ENCODE measurements at regions not wholly inside any gene's neighbourhood (a gene's known extent, or its start where the extent isn't known, plus 50 kb on each side); places are given as distances from the start of the nearest gene placed in this dataset.
"Not testable (repeated sequence)": the region's sequence is repeated elsewhere in the genome, so short reads cannot be mapped to it uniquely, and the experiment has no call there.

DNA sequence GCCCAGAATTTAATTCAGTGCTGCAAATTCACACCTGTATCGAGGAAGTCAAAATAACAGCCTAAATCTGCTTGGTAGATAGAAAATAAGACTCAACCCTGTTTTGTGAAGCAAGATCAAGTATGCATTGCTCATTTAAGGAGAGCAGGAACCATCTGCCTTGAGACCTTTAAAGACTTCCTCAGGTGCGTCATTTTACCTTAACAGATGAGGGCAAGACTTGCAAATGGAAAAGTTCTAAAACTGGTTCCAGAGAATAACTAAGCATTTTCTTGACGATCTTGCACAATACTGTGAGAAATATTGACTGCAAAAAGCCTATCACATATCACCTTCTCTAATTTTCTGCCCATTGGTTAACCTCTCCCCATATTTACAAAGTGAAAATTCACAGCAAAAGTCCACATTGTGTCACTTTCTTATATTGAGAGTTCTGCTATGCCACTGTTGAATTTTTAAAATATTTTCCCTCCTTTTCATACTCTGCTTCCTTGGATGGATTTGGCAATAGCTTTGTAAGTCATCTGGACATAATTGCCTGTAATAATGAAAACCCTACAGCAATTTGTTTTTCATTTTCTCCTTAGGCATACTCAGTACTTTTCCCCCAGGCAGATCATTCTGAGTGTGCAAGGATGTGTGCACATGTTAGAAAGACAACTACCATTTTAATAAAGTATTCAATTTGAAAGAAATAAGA, 234.2 kb downstream of the AASDHPPT start:
- Histone ChIP-seq H3K9ac (replicated peaks; ENCODE audit: extremely low read depth, insufficient read depth, low read length) (no peak overlapping the region), H3K27ac (ENCODE audit: insufficient read depth, low read depth, low read length) (no peak overlapping the region), H3K4me3 (replicated peaks in 1 of 3; ENCODE audit: insufficient read depth in 1 of 3, low read depth in 1 of 3, low read length in 3 of 3) (no peak overlapping the region), H3K4me2 (ENCODE audit: insufficient read depth, low read length) (no peak overlapping the region), H3K79me2 (ENCODE audit: control insufficient read depth, insufficient read depth, low read length) (no peaks in the 10 kb centered on the region), H3K4me1 (ENCODE audit: control insufficient read depth, extremely low read depth, insufficient read depth, low read length) (no peaks in the 10 kb centered on the region), H3K9me1 (replicated peaks; ENCODE audit: control insufficient read depth, extremely low read depth, insufficient read depth, low read length) (no peaks in the 10 kb centered on the region), H3K36me3 (ENCODE audit: control insufficient read depth in 2 of 2, extremely low read depth in 1 of 2, insufficient read depth in 2 of 2, low read length in 2 of 2) (no peaks in the 10 kb centered on the region), H3K27me3 (ENCODE audit: control insufficient read depth in 2 of 2, insufficient read depth in 2 of 2, low read length in 2 of 2) (no peaks in the 10 kb centered on the region), H2AFZ (ENCODE audit: low read depth, low read length) (no peak overlapping the region), H3K9me3 (replicated peaks; ENCODE audit: control insufficient read depth, insufficient read depth, low read length) (no peaks in the 10 kb centered on the region), H4K20me1 (replicated peaks; ENCODE audit: control insufficient read depth, extremely low read depth, insufficient read depth, low read length) (no peaks in the 10 kb centered on the region)
- intact Hi-C loops (cut with micrococcal nuclease) (no loop called here), dilution Hi-C loops (cut with MboI; ENCODE audit: extremely low pct_ligation_motif_present, low sequenced_read_pairs) (no loop called here)
- BruUV-seq (replicated peaks), result no TSS peak
- ChIA-PET POLR2A (no interaction called here), CTCF (no interaction called here)
- no peak for TF ChIP-seq POLR2A (IDR thresholded peaks at IDR 0.05; ENCODE audit: low read depth, low read length)
- TF ChIP-seq, protein P1, sequence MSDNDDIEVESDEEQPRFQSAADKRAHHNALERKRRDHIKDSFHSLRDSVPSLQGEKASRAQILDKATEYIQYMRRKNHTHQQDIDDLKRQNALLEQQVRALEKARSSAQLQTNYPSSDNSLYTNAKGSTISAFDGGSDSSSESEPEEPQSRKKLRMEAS (IDR thresholded peaks at IDR 0.05; ENCODE audit: insufficient read depth, insufficient read length), result no peak
- TF ChIP-seq, protein P2, sequence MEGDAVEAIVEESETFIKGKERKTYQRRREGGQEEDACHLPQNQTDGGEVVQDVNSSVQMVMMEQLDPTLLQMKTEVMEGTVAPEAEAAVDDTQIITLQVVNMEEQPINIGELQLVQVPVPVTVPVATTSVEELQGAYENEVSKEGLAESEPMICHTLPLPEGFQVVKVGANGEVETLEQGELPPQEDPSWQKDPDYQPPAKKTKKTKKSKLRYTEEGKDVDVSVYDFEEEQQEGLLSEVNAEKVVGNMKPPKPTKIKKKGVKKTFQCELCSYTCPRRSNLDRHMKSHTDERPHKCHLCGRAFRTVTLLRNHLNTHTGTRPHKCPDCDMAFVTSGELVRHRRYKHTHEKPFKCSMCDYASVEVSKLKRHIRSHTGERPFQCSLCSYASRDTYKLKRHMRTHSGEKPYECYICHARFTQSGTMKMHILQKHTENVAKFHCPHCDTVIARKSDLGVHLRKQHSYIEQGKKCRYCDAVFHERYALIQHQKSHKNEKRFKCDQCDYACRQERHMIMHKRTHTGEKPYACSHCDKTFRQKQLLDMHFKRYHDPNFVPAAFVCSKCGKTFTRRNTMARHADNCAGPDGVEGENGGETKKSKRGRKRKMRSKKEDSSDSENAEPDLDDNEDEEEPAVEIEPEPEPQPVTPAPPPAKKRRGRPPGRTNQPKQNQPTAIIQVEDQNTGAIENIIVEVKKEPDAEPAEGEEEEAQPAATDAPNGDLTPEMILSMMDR (IDR thresholded peaks at IDR 0.05; ENCODE audit: extremely low read depth in 1 of 2, insufficient read depth in 1 of 2, low read depth in 1 of 2, low read length in 2 of 2), result no peak
- TF ChIP-seq FOS (IDR thresholded peaks at IDR 0.05; ENCODE audit: borderline replicate concordance, insufficient read depth, low read length), result no peak
- TF ChIP-seq MYC (IDR thresholded peaks at IDR 0.05; ENCODE audit: low read depth, low read length), result no peak
- no peak for TF ChIP-seq GATA2 (IDR thresholded peaks at IDR 0.05; ENCODE audit: insufficient read depth, insufficient read length, low read depth, low read length)
- TF ChIP-seq POLR2AphosphoS5 (IDR thresholded peaks at IDR 0.05; ENCODE audit: insufficient read depth, low read depth, low read length), result no peak
- TF ChIP-seq EZH2 (IDR thresholded peaks at IDR 0.05; ENCODE audit: borderline replicate concordance, low read depth, low read length, severe bottlenecking), result no peak
- TF ChIP-seq JUN (IDR thresholded peaks at IDR 0.05; ENCODE audit: borderline replicate concordance, insufficient read depth, insufficient read length, low read depth), result no peak
- DNase-seq (ENCODE audit: low read depth, low spot score), result no peak
- FAIRE-seq, result no peak

DNA sequence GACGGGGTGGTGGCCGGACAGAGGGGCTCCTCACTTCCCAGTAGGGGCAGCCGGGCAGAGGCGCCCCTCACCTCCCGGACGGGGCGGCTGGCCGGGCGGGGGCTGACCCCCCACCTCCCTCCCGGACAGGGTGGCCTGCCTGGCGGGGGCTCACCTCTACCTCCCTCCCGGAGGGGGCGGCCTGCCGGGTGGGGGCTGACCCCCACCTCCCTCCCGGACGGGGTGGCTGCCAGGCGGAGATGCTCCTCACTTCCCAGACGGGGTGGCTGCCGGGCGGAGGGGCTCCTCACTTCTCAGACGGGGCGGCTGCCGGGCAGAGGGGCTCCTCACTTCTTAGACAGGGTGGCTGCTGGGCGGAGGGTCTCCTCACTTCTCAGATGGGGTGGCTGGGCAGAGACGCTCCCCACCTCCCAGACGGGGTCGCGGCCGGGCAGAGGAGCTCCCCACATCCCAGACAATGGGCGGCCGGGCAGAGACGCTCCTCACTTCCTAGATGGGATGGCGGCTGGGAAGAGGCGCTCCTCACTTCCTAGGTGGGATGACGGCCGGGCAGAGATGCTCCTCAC, 239.8 kb downstream of the AASDHPPT start:
- H3K4me1 ChIP-seq (ENCODE audit: control insufficient read depth, extremely low read depth, insufficient read depth, low read length); H3K27ac ChIP-seq (ENCODE audit: insufficient read depth, low read depth, low read length); H4K20me1 ChIP-seq (replicated peaks; ENCODE audit: control insufficient read depth, extremely low read depth, insufficient read depth, low read length); intact Hi-C loops (cut with micrococcal nuclease); H2AFZ ChIP-seq (ENCODE audit: low read depth, low read length); CTCF ChIA-PET; FAIRE-seq; H3K36me3 ChIP-seq (ENCODE audit: control insufficient read depth in 2 of 2, extremely low read depth in 1 of 2, insufficient read depth in 2 of 2, low read length in 2 of 2); dilution Hi-C loops (cut with MboI; ENCODE audit: extremely low pct_ligation_motif_present, low sequenced_read_pairs); H3K9ac ChIP-seq (replicated peaks; ENCODE audit: extremely low read depth, insufficient read depth, low read length); POLR2A ChIA-PET; H3K9me3 ChIP-seq (replicated peaks; ENCODE audit: control insufficient read depth, insufficient read depth, low read length); H3K9me1 ChIP-seq (replicated peaks; ENCODE audit: control insufficient read depth, extremely low read depth, insufficient read depth, low read length); H3K27me3 ChIP-seq (ENCODE audit: control insufficient read depth in 2 of 2, insufficient read depth in 2 of 2, low read length in 2 of 2); DNase-seq (ENCODE audit: low read depth, low spot score); H3K79me2 ChIP-seq (ENCODE audit: control insufficient read depth, insufficient read depth, low read length); H3K4me2 ChIP-seq (ENCODE audit: insufficient read depth, low read length); BruUV-seq (replicated peaks); H3K4me3 ChIP-seq (replicated peaks in 1 of 3; ENCODE audit: insufficient read depth in 1 of 3, low read depth in 1 of 3, low read length in 3 of 3): not testable (repeated sequence)

Measured in endothelial cell of umbilical vein (primary cell).